AG08395 (cell line): ENCODE measurements at regions not wholly inside any gene's neighbourhood (a gene's known extent, or its start where the extent isn't known, plus 50 kb on each side); places are given as distances from the start of the nearest gene placed in this dataset.

ENCODE experiments used
- DNase-seq: peaks from one replicate; pipeline ENCODE4 v3.0.0; 2012; ENCODE audit warnings: mixed read lengths, low spot score

GRCh38 chr14:66360366-66360926 is 125.7 kb upstream of the CCDC196 start:
- DNase-seq = no peak

- DNase-seq = no peak
Observed at GRCh38 chr14:66361013-66361412, 125.2 kb upstream of the CCDC196 start.

- no peak for DNase-seq
Observed at GRCh38 chr14:66365388-66365787, 120.8 kb upstream of the CCDC196 start.

- DNase-seq = no peak
Observed at GRCh38 chr14:66369157-66369697, 116.9 kb upstream of the CCDC196 start.

- no peak for DNase-seq
Observed at GRCh38 chr14:66371776-66372175, 114.4 kb upstream of the CCDC196 start.

GRCh38 chr14:66375046-66375964 is 110.9 kb upstream of the CCDC196 start:
- no peak for DNase-seq

- no peak for DNase-seq
Observed at GRCh38 chr14:66377574-66377973, 108.6 kb upstream of the CCDC196 start.

GRCh38 chr14:66378712-66379505 is 107.3 kb upstream of the CCDC196 start:
- DNase-seq = no peak

- DNase-seq = no peak
Observed at GRCh38 chr14:66380143-66380542, 106.0 kb upstream of the CCDC196 start.

GRCh38 chr14:66381755-66382154 is 104.4 kb upstream of the CCDC196 start:
- no peak for DNase-seq

GRCh38 chr14:66383257-66383656 is 102.9 kb upstream of the CCDC196 start:
- no peak for DNase-seq

- DNase-seq = no peak
Observed at GRCh38 chr14:66383771-66384170, 102.4 kb upstream of the CCDC196 start.

GRCh38 chr14:66388516-66388915 is 97.7 kb upstream of the CCDC196 start:
- DNase-seq = no peak

- DNase-seq = no peak
Observed at GRCh38 chr14:66389481-66389880, 96.7 kb upstream of the CCDC196 start.

GRCh38 chr14:66395300-66395699 is 90.9 kb upstream of the CCDC196 start:
- no peak for DNase-seq

GRCh38 chr14:66396164-66396563 is 90.0 kb upstream of the CCDC196 start:
- DNase-seq = no peak

GRCh38 chr14:66398437-66398836 is 87.7 kb upstream of the CCDC196 start:
- DNase-seq = no peak

GRCh38 chr14:66401449-66402095 is 84.6 kb upstream of the CCDC196 start:
- DNase-seq = no peak

- DNase-seq = peak; percentile 49
Observed at GRCh38 chr14:66403183-66403582, 83.0 kb upstream of the CCDC196 start.

- no peak for DNase-seq
Observed at GRCh38 chr14:66404051-66404545, 82.1 kb upstream of the CCDC196 start.

- DNase-seq = no peak
Observed at GRCh38 chr14:66405158-66405557, 81.0 kb upstream of the CCDC196 start.

GRCh38 chr14:66413901-66414300 is 72.3 kb upstream of the CCDC196 start:
- no peak for DNase-seq
